HL-60 (cell line): ENCODE measurements at regions not wholly inside any gene's neighbourhood (a gene's known extent, or its start where the extent isn't known, plus 50 kb on each side); places are given as distances from the start of the nearest gene placed in this dataset.

Source experiments
- DNase-seq, 2 experiments: peaks; one replicate each; pipeline ENCODE4 v3.0.0-alpha.2; 2010 to 2020; ENCODE audit warnings: low read depth in 1 of 2, low spot score in 1 of 2
- H3K27ac ChIP-seq: fragments of 250-450 bp; sonication (Bioruptor Pico); replicated peaks from 2 replicates; pipeline ENCODE4 v1.5.1; 2020; ENCODE audit warnings: mild to moderate bottlenecking, moderate library complexity
- H3K27me3 ChIP-seq: fragments of 250-450 bp; sonication (Bioruptor Pico); 2 replicates; pipeline ENCODE4 v1.5.1; 2021; ENCODE audit warnings: mild to moderate bottlenecking, moderate library complexity; ENCODE audit not compliant: insufficient read depth, poor library complexity, severe bottlenecking
- H3K4me3 ChIP-seq: replicated peaks from 2 replicates; pipeline ENCODE4 v1.5.1; 2011; ENCODE audit warnings: mild to moderate bottlenecking, control low read depth, low read length; ENCODE audit not compliant: insufficient read depth
- CTCF ChIP-seq: IDR thresholded peaks from one replicate; pipeline ENCODE4 v1.5.1; 2011; ENCODE audit warnings: low read length, control low read depth, inconsistent platforms; ENCODE audit not compliant: insufficient read depth
- GABPA ChIP-seq: IDR thresholded peaks from 2 replicates; pipeline ENCODE4 v1.6.1; 2012; ENCODE audit warnings: low read depth
- POLR2AphosphoS5 ChIP-seq: IDR thresholded peaks from 2 replicates; pipeline ENCODE4 v1.6.1; 2012; ENCODE audit warnings: low read depth
- SPI1 ChIP-seq: IDR thresholded peaks from 2 replicates; pipeline ENCODE4 v1.6.1; 2012; ENCODE audit warnings: low read depth, mild to moderate bottlenecking, borderline replicate concordance
- TF ChIP-seq, protein P1 (sequence below): IDR thresholded peaks from 2 replicates; pipeline ENCODE4 v1.6.1; 2012; ENCODE audit warnings: low read depth; ENCODE audit not compliant: insufficient replicate concordance

DNA sequence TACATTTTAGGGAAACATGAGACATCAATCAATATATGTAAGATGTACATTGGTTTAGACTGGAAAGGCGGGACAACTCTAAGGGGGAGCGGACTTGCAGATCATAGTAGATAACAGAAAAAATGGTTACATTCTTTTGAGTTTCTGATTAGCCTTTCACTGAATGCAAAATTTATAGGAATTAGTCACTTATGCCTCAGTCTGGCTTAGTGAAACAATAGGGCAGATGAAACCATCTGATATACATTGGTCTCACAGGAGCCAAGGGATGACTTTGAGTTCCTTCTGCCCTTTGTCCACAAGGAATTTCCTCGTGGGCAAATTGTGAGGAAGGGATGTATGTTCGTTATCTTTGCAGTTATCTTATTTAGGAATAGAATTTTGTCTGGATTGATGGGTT lies 128.2 kb downstream of the ARSF start:
- TF ChIP-seq, protein P1, sequence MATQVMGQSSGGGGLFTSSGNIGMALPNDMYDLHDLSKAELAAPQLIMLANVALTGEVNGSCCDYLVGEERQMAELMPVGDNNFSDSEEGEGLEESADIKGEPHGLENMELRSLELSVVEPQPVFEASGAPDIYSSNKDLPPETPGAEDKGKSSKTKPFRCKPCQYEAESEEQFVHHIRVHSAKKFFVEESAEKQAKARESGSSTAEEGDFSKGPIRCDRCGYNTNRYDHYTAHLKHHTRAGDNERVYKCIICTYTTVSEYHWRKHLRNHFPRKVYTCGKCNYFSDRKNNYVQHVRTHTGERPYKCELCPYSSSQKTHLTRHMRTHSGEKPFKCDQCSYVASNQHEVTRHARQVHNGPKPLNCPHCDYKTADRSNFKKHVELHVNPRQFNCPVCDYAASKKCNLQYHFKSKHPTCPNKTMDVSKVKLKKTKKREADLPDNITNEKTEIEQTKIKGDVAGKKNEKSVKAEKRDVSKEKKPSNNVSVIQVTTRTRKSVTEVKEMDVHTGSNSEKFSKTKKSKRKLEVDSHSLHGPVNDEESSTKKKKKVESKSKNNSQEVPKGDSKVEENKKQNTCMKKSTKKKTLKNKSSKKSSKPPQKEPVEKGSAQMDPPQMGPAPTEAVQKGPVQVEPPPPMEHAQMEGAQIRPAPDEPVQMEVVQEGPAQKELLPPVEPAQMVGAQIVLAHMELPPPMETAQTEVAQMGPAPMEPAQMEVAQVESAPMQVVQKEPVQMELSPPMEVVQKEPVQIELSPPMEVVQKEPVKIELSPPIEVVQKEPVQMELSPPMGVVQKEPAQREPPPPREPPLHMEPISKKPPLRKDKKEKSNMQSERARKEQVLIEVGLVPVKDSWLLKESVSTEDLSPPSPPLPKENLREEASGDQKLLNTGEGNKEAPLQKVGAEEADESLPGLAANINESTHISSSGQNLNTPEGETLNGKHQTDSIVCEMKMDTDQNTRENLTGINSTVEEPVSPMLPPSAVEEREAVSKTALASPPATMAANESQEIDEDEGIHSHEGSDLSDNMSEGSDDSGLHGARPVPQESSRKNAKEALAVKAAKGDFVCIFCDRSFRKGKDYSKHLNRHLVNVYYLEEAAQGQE: no peak
- Histone ChIP-seq H3K4me3 (no peak overlapping the region), H3K27me3 (peaks cover 3% of the 10 kb centered on the region), H3K27ac (no peak overlapping the region)
- no peak for DNase-seq

DNA sequence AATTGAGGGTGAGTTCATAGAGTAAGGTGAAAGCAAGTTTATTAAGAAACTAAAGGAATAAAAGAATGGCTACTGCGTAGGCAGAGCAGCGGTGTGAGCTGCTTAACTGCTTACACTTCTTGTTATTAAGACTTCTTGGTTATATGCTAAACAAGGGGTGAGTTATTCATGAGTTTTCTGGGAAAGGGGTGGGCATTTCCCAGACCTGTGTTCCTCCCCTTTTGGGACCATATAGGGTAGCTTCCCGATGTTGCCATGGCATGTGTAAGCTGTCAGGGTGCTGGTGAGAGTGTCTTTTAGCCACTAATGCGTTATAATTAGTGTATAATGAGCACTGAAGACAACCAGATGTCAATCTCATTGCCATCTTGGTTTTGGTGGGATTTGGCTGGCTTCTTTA lies 126.5 kb downstream of the ARSF start:
- Histone ChIP-seq H3K27ac (no peak overlapping the region), H3K27me3 (peaks cover 3% of the 10 kb centered on the region), H3K4me3 (no peak overlapping the region)
- no peak for DNase-seq
- no peak for TF ChIP-seq CTCF

GRCh38 chrX:3166670-3167455 lies 125.6 kb downstream of the ARSF start:
- TF ChIP-seq, protein P1: no peak
- TF ChIP-seq POLR2AphosphoS5: no peak
- TF ChIP-seq SPI1: no peak
- no peak for TF ChIP-seq GABPA
- TF ChIP-seq CTCF: no peak
- H3K27ac ChIP-seq: no peak overlapping the region
- H3K27me3 ChIP-seq: peaks cover 3% of the 10 kb centered on the region
- no peak overlapping the region for H3K4me3 ChIP-seq
- no peak for DNase-seq

DNA sequence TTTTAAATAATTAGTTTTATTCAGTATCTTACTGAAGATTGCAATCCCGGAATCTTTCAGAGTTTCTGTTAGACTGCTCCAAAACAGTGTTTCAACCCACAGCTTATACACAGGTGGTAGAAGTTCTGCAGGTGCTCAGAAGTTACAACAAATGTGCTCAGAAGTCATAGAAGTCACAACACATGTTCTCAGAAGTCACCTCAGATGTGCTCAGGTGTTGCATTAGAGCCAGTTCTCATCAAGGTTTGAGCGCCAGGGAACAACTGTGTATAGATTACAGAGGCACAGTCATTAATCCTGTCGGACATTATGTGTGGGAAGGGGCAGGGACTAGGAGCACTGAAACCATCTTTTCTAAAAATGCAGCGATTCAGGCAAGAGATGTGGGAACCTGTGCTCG lies 124.5 kb downstream of the ARSF start:
- H3K27ac ChIP-seq: no peak overlapping the region
- no peak overlapping the region for H3K4me3 ChIP-seq
- peaks cover 3% of the 10 kb centered on the region for H3K27me3 ChIP-seq
- TF ChIP-seq GABPA (no peak), POLR2AphosphoS5 (no peak), CTCF (no peak)
- no peak for DNase-seq
